CD4-positive, alpha-beta T cell treated with Interleukin-10 for 1 hour (primary cell): ENCODE measurements at regions not wholly inside any gene's neighbourhood (a gene's known extent, or its start where the extent isn't known, plus 50 kb on each side); places are given as distances from the start of the nearest gene placed in this dataset.
"Not testable (repeated sequence)": the region's sequence is repeated elsewhere in the genome, so short reads cannot be mapped to it uniquely, and the experiment has no call there.

Experiments
- DNase-seq: peaks from one replicate; pipeline ENCODE4 v3.0.0-alpha.2; 2020

DNA sequence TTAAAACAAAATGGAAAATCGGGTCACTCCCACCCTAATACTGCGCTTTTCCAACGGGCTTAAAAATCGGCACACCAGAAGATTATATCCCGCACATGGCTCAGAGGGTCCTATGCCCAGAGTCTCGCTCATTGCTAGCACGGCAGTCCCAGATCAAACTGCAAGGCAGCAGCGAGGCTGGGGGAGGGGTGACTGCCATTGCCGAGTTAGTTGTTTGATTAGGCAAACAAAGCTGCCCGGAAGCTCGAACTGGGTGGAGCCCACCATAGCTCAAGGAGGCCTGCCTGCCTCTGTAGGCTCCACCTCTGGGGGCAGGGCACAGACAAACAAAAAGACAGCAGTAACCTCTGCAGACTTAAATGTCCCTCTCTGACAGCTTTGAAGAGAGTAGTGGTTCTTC is 100.7 kb upstream of the KLHL1 start:
- not testable (repeated sequence) for DNase-seq

- no peak for DNase-seq
Measured at GRCh38 chr13:70206671-70207070, 98.4 kb upstream of the KLHL1 start.

- DNase-seq = no peak
Measured at GRCh38 chr13:70203661-70204229, 95.5 kb upstream of the KLHL1 start.

- DNase-seq = no peak
Measured at GRCh38 chr13:70191034-70191433, 82.8 kb upstream of the KLHL1 start.

GRCh38 chr13:70189981-70190380 is 81.7 kb upstream of the KLHL1 start:
- no peak for DNase-seq

DNA sequence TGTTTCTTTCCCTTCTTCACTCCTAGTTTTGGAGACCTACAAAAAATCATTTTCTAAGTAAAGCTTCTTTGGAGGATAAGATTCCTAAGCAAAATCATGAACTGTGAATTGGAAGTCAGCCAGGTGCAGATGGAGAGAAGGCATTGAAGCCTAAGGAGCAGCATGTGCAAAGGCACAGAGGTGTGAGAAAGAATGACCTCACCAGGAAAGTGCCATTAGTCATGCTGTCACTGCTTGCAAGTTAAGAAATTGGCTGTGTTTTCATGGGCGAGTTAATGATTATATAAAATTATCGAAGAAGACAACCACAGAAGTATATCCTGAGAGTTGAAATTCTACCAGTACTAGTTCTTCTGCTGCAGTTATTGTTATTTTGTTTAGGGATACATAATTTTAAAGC is 80.3 kb upstream of the KLHL1 start:
- no peak for DNase-seq

DNA sequence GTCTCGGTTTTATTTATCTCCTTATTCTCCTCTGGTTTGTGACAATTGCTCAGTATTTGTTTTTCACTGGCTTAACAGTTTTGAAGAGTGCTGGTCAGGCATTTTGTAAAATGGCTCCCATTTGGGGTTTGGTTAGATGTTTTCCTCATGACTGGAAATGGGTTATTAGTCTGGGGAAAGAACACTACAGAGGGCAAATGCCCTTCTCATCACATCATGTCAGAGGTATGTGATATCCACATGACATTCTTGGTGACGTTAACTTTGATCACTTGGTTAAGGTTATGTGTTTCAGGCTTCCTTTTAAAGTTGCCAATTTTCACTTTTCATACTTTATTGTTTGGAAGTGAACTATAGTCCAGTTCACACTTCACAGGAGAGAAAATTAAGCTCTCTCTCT is 74.8 kb upstream of the KLHL1 start:
- no peak for DNase-seq
